HL-60 (cell line): ENCODE measurements at regions not wholly inside any gene's neighbourhood (a gene's known extent, or its start where the extent isn't known, plus 50 kb on each side); places are given as distances from the start of the nearest gene placed in this dataset.

Experiments used
- CTCF ChIP-seq: IDR thresholded peaks from one replicate; pipeline ENCODE4 v1.5.1; 2011; ENCODE audit warnings: low read length, control low read depth, inconsistent platforms; ENCODE audit not compliant: insufficient read depth
- GABPA ChIP-seq: IDR thresholded peaks from 2 replicates; pipeline ENCODE4 v1.6.1; 2012; ENCODE audit warnings: low read depth
- POLR2AphosphoS5 ChIP-seq: IDR thresholded peaks from 2 replicates; pipeline ENCODE4 v1.6.1; 2012; ENCODE audit warnings: low read depth

DNA sequence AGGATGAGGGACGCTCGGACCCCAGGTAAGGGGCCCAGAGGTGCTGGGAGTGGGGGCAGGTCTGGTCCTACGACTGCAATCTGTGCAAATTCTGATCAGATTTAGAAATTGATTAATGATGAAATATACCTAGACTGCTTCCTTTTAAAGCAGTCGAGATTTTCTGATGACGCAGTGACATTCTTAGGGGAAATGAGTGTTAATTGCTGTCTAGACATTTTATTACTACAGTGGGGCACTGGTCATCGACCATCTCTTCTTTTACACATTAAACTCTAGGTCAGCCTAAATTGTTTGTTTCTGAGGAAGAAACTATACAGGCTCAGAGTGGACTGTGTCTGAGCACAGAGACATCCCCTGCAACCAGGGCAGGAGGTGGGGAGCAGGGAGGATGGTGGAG, 154.4 kb upstream of the SALL3 start:
- TF ChIP-seq CTCF: no peak
- no peak for TF ChIP-seq GABPA
- no peak for TF ChIP-seq POLR2AphosphoS5
